GM23338 (cell line): ENCODE measurements at regions not wholly inside any gene's neighbourhood (a gene's known extent, or its start where the extent isn't known, plus 50 kb on each side); places are given as distances from the start of the nearest gene placed in this dataset.
"Not testable (repeated sequence)": the region's sequence is repeated elsewhere in the genome, so short reads cannot be mapped to it uniquely, and the experiment has no call there.

Source experiments
- ATAC-seq: fragments of 200-7000 bp; cut with Tn5 transposase; 3 replicates; pipeline ENCODE4 v1.9.1; 2020
- DNase-seq: peaks from one replicate; pipeline ENCODE4 v3.0.0-alpha.2; 2015; ENCODE audit warnings: low spot score
- H2AFZ ChIP-seq: fragments of 200-600 bp; sonication (generic); 2 replicates; pipeline ENCODE4 v1.8.0; 2016; ENCODE audit warnings: antibody characterized with exemption, mild to moderate bottlenecking, moderate library complexity
- H3F3A ChIP-seq: fragments of 200-600 bp; sonication (generic); replicated peaks from 2 replicates; pipeline ENCODE4 v1.8.0; 2017; ENCODE audit warnings: antibody characterized with exemption, mixed run types, low read depth
- H3K27ac ChIP-seq: fragments of 200-600 bp; sonication (generic); 2 replicates; pipeline ENCODE4 v1.6.1; 2016; ENCODE audit warnings: low read depth
- H3K27me3 ChIP-seq: fragments of 200-600 bp; sonication (generic); 2 replicates; pipeline ENCODE4 v1.8.0; 2016; ENCODE audit warnings: mild to moderate bottlenecking, mixed run types, moderate library complexity; ENCODE audit not compliant: insufficient read depth
- H3K36me3 ChIP-seq: fragments of 200-600 bp; sonication (generic); 2 replicates; pipeline ENCODE4 v1.8.0; 2016; ENCODE audit warnings: mild to moderate bottlenecking; ENCODE audit not compliant: insufficient read depth
- H3K4me1 ChIP-seq: fragments of 200-600 bp; sonication (generic); 2 replicates; pipeline ENCODE4 v1.8.0; 2016; ENCODE audit warnings: mild to moderate bottlenecking, moderate library complexity; ENCODE audit not compliant: insufficient read depth
- H3K4me2 ChIP-seq: fragments of 200-600 bp; sonication (generic); 2 replicates; pipeline ENCODE4 v1.7.1; 2017; ENCODE audit warnings: mixed run types
- H3K4me3 ChIP-seq: fragments of 200-600 bp; sonication (generic); 2 replicates; pipeline ENCODE4 v1.6.1; 2016; ENCODE audit warnings: mixed run types
- H3K79me2 ChIP-seq: fragments of 200-600 bp; sonication (generic); replicated peaks from 2 replicates; pipeline ENCODE4 v1.8.0; 2017; ENCODE audit warnings: mild to moderate bottlenecking; ENCODE audit not compliant: insufficient read depth
- H3K9me2 ChIP-seq: fragments of 200-600 bp; sonication (generic); 2 replicates; pipeline ENCODE4 v1.8.0; 2017; ENCODE audit not compliant: insufficient read depth
- H4K20me1 ChIP-seq: fragments of 200-600 bp; sonication (generic); replicated peaks from 2 replicates; pipeline ENCODE4 v1.8.0; 2017; ENCODE audit warnings: mild to moderate bottlenecking; ENCODE audit not compliant: insufficient read depth
- H3K27ac Mint-ChIP-seq: 2 replicates; pipeline ENCODE4 v1.8.0; 2020; ENCODE audit warnings: inconsistent platforms, mild to moderate bottlenecking, moderate library complexity, mixed read lengths
- H3K27me3 Mint-ChIP-seq: 3 replicates; pipeline ENCODE4 v1.8.0; 2022; ENCODE audit warnings: low read depth, mild to moderate bottlenecking, moderate library complexity, mixed read lengths, inconsistent platforms; ENCODE audit not compliant: insufficient read depth, poor library complexity
- H3K36me3 Mint-ChIP-seq: 3 replicates; pipeline ENCODE4 v1.8.0; 2021; ENCODE audit warnings: low read depth, mild to moderate bottlenecking, inconsistent platforms, moderate library complexity, mixed read lengths
- H3K4me1 Mint-ChIP-seq: 3 replicates; pipeline ENCODE4 v1.8.0; 2020; ENCODE audit warnings: mild to moderate bottlenecking, inconsistent platforms, mixed read lengths
- H3K4me3 Mint-ChIP-seq: 3 replicates; pipeline ENCODE4 v1.8.0; 2021; ENCODE audit warnings: moderate library complexity, mild to moderate bottlenecking, inconsistent platforms, mixed read lengths
- H3K9me3 Mint-ChIP-seq: 3 replicates; pipeline ENCODE4 v1.8.0; 2020; ENCODE audit warnings: moderate library complexity, mild to moderate bottlenecking, inconsistent platforms, mixed read lengths
- EZH2 ChIP-seq: fragments of 200-600 bp; sonication (generic); IDR thresholded peaks from one replicate; pipeline ENCODE4 v1.8.0; 2017; ENCODE audit warnings: antibody characterized with exemption, mild to moderate bottlenecking, low read depth; ENCODE audit not compliant: unreplicated experiment

GRCh38 chr6:57759850-57760249 lies 442.4 kb downstream of the PRIM2 start:
- H3K4me2 ChIP-seq, H3K36me3 ChIP-seq, H3K9me3 Mint-ChIP-seq, H3F3A ChIP-seq, H3K36me3 Mint-ChIP-seq, H2AFZ ChIP-seq, H3K4me3 Mint-ChIP-seq, H3K4me1 ChIP-seq, H3K4me1 Mint-ChIP-seq, H3K9me2 ChIP-seq, ATAC-seq, H3K27me3 Mint-ChIP-seq, H3K27me3 ChIP-seq, DNase-seq, H3K4me3 ChIP-seq, H3K27ac ChIP-seq, H4K20me1 ChIP-seq, H3K27ac Mint-ChIP-seq, H3K79me2 ChIP-seq: not testable (repeated sequence)

- not testable (repeated sequence) for H3K36me3 ChIP-seq, H3K4me1 Mint-ChIP-seq, H4K20me1 ChIP-seq, H3F3A ChIP-seq, H3K27ac ChIP-seq, H3K79me2 ChIP-seq, H3K4me1 ChIP-seq, H3K9me2 ChIP-seq, H3K27ac Mint-ChIP-seq, H3K36me3 Mint-ChIP-seq
- DNase-seq (peak; percentile 68), ATAC-seq (peak; percentile 82)
- H3K4me3 Mint-ChIP-seq, result peak overlapping the region; percentile 83
- Histone ChIP-seq H3K4me2 (peak overlapping the region; percentile 82), H3K4me3 (peak overlapping the region; percentile 72), H3K27me3 (peaks cover 63% of the 10 kb centered on the region), H2AFZ (0 out of 2 replicates have a peak overlapping the region, but pooled peaks have one; percentile 66)
- H3K27me3 Mint-ChIP-seq, result peaks cover 38% of the 10 kb centered on the region
- H3K9me3 Mint-ChIP-seq, result peaks cover 11% of the 10 kb centered on the region; the same call in 2 of the 3 replicates
These were observed 475.4 kb downstream of the PRIM2 start for GRCh38 chr6:57792720-57793397.

DNA sequence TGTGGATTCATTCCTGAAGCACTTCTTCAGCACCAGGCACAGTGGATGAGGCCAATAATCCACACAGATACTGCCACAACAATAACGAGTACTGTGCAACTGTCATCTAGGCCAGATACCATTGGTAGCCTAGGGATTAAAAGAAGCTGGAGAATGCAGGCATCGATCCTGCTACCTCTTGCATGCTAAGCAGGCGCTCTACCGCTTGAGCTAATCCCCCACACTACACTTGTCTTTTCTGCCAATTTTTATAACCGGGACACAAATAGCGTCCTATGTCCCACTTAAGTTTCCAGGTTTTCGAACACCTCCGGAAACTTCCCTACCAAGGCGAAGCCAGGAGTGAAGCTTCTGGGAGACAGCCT lies 475.9 kb downstream of the PRIM2 start:
- not testable (repeated sequence) for H4K20me1 ChIP-seq, H3K79me2 ChIP-seq, H3K36me3 ChIP-seq, H3K4me1 Mint-ChIP-seq, H3K4me1 ChIP-seq, H3K27ac Mint-ChIP-seq, H2AFZ ChIP-seq, H3F3A ChIP-seq, H3K27ac ChIP-seq, H3K36me3 Mint-ChIP-seq, H3K9me2 ChIP-seq
- peak; percentile 93 for ATAC-seq
- H3K4me3 ChIP-seq, result peak overlapping the region; percentile 72
- peak overlapping the region; percentile 83 for H3K4me3 Mint-ChIP-seq
- peaks cover 11% of the 10 kb centered on the region; the same call in 2 of the 3 replicates for H3K9me3 Mint-ChIP-seq
- H3K4me2 ChIP-seq, result peak overlapping the region; percentile 82
- peaks cover 38% of the 10 kb centered on the region for H3K27me3 Mint-ChIP-seq
- H3K27me3 ChIP-seq, result peaks cover 64% of the 10 kb centered on the region
- peak; percentile 67 for DNase-seq

DNA sequence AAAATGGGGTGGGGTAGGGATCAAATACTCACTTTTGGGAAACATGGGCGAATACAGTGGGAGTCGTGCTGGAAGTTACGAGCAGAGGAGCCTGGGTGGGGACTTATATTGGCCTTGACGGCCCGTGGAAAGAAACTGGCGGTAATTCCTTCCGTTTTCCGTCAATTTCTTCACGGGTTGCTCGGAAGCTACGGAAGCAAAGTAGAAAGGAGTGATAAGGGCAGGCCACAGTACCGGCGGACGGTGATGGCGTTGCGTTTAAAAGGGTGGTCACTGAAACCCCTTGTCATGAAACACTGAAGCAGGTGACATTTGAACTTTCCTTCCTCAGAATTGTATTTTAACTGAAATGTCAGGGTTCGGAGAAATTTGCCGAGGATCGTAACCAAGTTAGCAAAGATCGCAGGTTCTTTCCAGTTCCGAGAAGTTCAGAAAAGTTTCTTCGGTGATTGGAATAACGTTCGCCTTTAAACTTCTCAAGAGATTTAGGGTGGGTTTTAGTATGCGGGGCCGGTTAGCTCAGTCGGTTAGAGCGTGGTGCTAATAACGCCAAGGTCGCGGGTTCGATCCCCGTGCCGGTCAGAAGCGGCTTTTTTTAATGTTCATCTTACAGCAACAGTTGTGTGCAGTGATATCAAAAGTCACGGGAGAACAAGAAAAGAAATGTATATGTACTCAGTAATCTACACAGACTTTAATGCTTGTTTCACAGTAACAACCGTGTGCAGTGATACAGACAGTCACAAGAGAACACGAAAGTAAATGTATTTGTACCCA lies 482.5 kb downstream of the PRIM2 start:
- not testable (repeated sequence) for H3K36me3 Mint-ChIP-seq, H3K79me2 ChIP-seq, H3K27ac ChIP-seq, H4K20me1 ChIP-seq, H3K4me1 Mint-ChIP-seq, H3K36me3 ChIP-seq, H2AFZ ChIP-seq, H3K9me2 ChIP-seq, H3K9me3 Mint-ChIP-seq, H3K27ac Mint-ChIP-seq, H3K4me1 ChIP-seq
- DNase-seq (peak; percentile 73), ATAC-seq (peak; percentile 99)
- H3K4me3 ChIP-seq, result peak overlapping the region; percentile 86
- H3K27me3 ChIP-seq, result peaks cover 58% of the 10 kb centered on the region
- peaks cover 14% of the 10 kb centered on the region for H3F3A ChIP-seq
- peak overlapping the region; percentile 95 for H3K4me3 Mint-ChIP-seq
- peaks cover 27% of the 10 kb centered on the region for H3K27me3 Mint-ChIP-seq
- peak; percentile 79 for TF ChIP-seq EZH2
- H3K4me2 ChIP-seq, result peak overlapping the region; percentile 94
